Endodermal cell (in vitro differentiated cells): ENCODE measurements at regions not wholly inside any gene's neighbourhood (a gene's known extent, or its start where the extent isn't known, plus 50 kb on each side); places are given as distances from the start of the nearest gene placed in this dataset.

ENCODE experiments used
- DNase-seq: peaks from one replicate; pipeline ENCODE4 v3.0.0-alpha.2; 2017
- H3K27ac ChIP-seq: 2 replicates; pipeline ENCODE4 v1.5.1; 2013; ENCODE audit warnings: mild to moderate bottlenecking, low read depth, low read length, moderate library complexity
- H3K27me3 ChIP-seq: 2 replicates; pipeline ENCODE4 v1.6.1; 2013; ENCODE audit warnings: mild to moderate bottlenecking, low read length, moderate library complexity; ENCODE audit not compliant: insufficient read depth, control insufficient read depth, poor library complexity, severe bottlenecking
- H3K36me3 ChIP-seq: 2 replicates; pipeline ENCODE4 v1.7.0; 2013; ENCODE audit warnings: mild to moderate bottlenecking, low read length, moderate library complexity; ENCODE audit not compliant: control insufficient read depth, insufficient read depth
- H3K4me1 ChIP-seq: one replicate; pipeline ENCODE4 v1.7.0; 2013; ENCODE audit warnings: low read length; ENCODE audit not compliant: control insufficient read depth, insufficient read depth
- H3K4me3 ChIP-seq: 2 replicates; pipeline ENCODE4 v1.5.1; 2013; ENCODE audit warnings: mild to moderate bottlenecking, low read length, moderate library complexity
- H3K9ac ChIP-seq: 2 replicates; pipeline ENCODE4 v1.6.1; 2013; ENCODE audit warnings: mild to moderate bottlenecking, low read length, moderate library complexity; ENCODE audit not compliant: poor library complexity, severe bottlenecking; ENCODE audit errors: extremely low read depth
- H3K9me3 ChIP-seq: 2 replicates; pipeline ENCODE4 v1.6.1; 2013; ENCODE audit warnings: mild to moderate bottlenecking, low read length, moderate library complexity; ENCODE audit not compliant: control insufficient read depth
- H3K27ac Mint-ChIP-seq: 2 replicates; pipeline ENCODE4 v1.8.0; 2020; ENCODE audit warnings: mixed read lengths
- H3K27me3 Mint-ChIP-seq: 2 replicates; pipeline ENCODE4 v1.8.0; 2021; ENCODE audit warnings: mild to moderate bottlenecking, mixed read lengths; ENCODE audit not compliant: insufficient read depth
- H3K36me3 Mint-ChIP-seq: 2 replicates; pipeline ENCODE4 v1.8.0; 2020; ENCODE audit warnings: low read depth, mixed read lengths
- H3K4me1 Mint-ChIP-seq: 2 replicates; pipeline ENCODE4 v1.8.0; 2020; ENCODE audit warnings: mixed read lengths
- H3K4me3 Mint-ChIP-seq: 2 replicates; pipeline ENCODE4 v1.8.0; 2020; ENCODE audit warnings: mild to moderate bottlenecking, moderate library complexity, mixed read lengths
- H3K9me3 Mint-ChIP-seq: 2 replicates; pipeline ENCODE4 v1.8.0; 2020; ENCODE audit warnings: mild to moderate bottlenecking, mixed read lengths
- WGBS, 2 experiments: methylation state at CpG; one replicate each; pipeline versions ENCODE4 v1.1.5 to v1.1.7; 2013; ENCODE audit warnings: missing lambda C conversion rate in 2 of 2, mixed read lengths in 1 of 2; ENCODE audit not compliant: insufficient coverage in 1 of 2, insufficient read length in 1 of 2; 5-methylcytosine and 5-hydroxymethylcytosine counted together
- TF ChIP-seq, protein P1 (sequence below): fragments of 200-600 bp; sonication (generic); conservative IDR thresholded peaks from 2 replicates; pipeline ENCODE4 v1.5.0; 2021; ENCODE audit warnings: antibody characterized with exemption, mild to moderate bottlenecking

- WGBS, 2 experiments = 89 to 93% methylated on average over 3 to 5 of the region's 5 CpGs
- Mint-ChIP-seq H3K4me3 (no peak overlapping the region), H3K36me3 (no peaks in the 10 kb centered on the region), H3K4me1 (peaks cover 13% of the 10 kb centered on the region), H3K27me3 (no peaks in the 10 kb centered on the region), H3K9me3 (no peaks in the 10 kb centered on the region), H3K27ac (peak overlapping the region; percentile 14)
- H3K4me3 ChIP-seq = no peak overlapping the region
- H3K9me3 ChIP-seq = no peaks in the 10 kb centered on the region
- H3K27me3 ChIP-seq = no peaks in the 10 kb centered on the region
- no peak for DNase-seq
- H3K9ac ChIP-seq = no peak overlapping the region
- TF ChIP-seq, protein P1, sequence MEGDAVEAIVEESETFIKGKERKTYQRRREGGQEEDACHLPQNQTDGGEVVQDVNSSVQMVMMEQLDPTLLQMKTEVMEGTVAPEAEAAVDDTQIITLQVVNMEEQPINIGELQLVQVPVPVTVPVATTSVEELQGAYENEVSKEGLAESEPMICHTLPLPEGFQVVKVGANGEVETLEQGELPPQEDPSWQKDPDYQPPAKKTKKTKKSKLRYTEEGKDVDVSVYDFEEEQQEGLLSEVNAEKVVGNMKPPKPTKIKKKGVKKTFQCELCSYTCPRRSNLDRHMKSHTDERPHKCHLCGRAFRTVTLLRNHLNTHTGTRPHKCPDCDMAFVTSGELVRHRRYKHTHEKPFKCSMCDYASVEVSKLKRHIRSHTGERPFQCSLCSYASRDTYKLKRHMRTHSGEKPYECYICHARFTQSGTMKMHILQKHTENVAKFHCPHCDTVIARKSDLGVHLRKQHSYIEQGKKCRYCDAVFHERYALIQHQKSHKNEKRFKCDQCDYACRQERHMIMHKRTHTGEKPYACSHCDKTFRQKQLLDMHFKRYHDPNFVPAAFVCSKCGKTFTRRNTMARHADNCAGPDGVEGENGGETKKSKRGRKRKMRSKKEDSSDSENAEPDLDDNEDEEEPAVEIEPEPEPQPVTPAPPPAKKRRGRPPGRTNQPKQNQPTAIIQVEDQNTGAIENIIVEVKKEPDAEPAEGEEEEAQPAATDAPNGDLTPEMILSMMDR = no peak
- no peak overlapping the region for H3K27ac ChIP-seq
- H3K4me1 ChIP-seq = no peaks in the 10 kb centered on the region
- H3K36me3 ChIP-seq = no peaks in the 10 kb centered on the region
These were observed 59.7 kb upstream of the TCF20 start for GRCh38 chr22:42330170-42330569.

GRCh38 chr22:42329504-42329903 is 59.1 kb upstream of the TCF20 start:
- TF ChIP-seq, protein P1 = no peak

DNA sequence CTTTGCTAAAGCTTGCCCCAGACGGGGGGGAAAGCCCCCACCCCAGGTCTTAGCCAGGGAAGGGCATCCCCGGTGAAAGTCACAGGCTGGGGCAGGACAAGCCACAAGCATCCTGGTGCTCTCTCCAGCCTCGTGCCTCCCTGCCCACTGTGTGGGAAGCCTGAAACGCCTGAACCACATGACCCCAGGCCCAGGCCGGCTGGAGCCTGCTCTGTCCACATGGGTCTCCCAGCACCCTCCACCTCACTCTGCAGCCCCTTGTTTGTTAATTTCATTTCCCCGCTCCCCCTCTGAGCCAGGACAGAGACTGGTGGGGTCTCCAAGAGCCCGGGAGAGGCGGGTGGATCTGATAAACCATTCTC is 58.3 kb upstream of the TCF20 start:
- Histone ChIP-seq H3K27me3 (no peaks in the 10 kb centered on the region), H3K27ac (no peak overlapping the region), H3K9me3 (no peaks in the 10 kb centered on the region), H3K4me1 (no peaks in the 10 kb centered on the region), H3K9ac (no peak overlapping the region), H3K36me3 (no peaks in the 10 kb centered on the region), H3K4me3 (no peak overlapping the region)
- no peak overlapping the region for H3K4me3 Mint-ChIP-seq
- no peaks in the 10 kb centered on the region for H3K9me3 Mint-ChIP-seq
- H3K27ac Mint-ChIP-seq = no peak overlapping the region
- no peaks in the 10 kb centered on the region for H3K36me3 Mint-ChIP-seq
- TF ChIP-seq, protein P1 = no peak
- 64 to 77% methylated on average over 5 to 8 of the region's 8 CpGs for WGBS, 2 experiments
- no peak for DNase-seq
- H3K4me1 Mint-ChIP-seq = peaks cover 11% of the 10 kb centered on the region
- H3K27me3 Mint-ChIP-seq = no peaks in the 10 kb centered on the region

More at GRCh38 chr22:42329504-42329903, 59.1 kb upstream of the TCF20 start:
- Histone ChIP-seq H3K9me3 (no peaks in the 10 kb centered on the region), H3K27me3 (no peaks in the 10 kb centered on the region), H3K36me3 (no peaks in the 10 kb centered on the region), H3K27ac (no peak overlapping the region), H3K4me3 (no peak overlapping the region), H3K4me1 (no peaks in the 10 kb centered on the region), H3K9ac (no peak overlapping the region)
- Mint-ChIP-seq H3K27me3 (no peaks in the 10 kb centered on the region), H3K36me3 (no peaks in the 10 kb centered on the region), H3K4me3 (no peak overlapping the region), H3K27ac (no peak overlapping the region), H3K9me3 (no peaks in the 10 kb centered on the region), H3K4me1 (peaks cover 11% of the 10 kb centered on the region)
- DNase-seq = no peak
- WGBS, 2 experiments = 93 to 95% methylated on average over 4 to 9 of the region's 9 CpGs
